Stimulated activated CD8-positive, alpha-beta memory T cell treated with anti-CD3 and anti-CD28 coated beads, Interleukin-15, amount 100 ng/mL, for 1 hour (primary cell): ENCODE measurements at regions not wholly inside any gene's neighbourhood (a gene's known extent, or its start where the extent isn't known, plus 50 kb on each side); places are given as distances from the start of the nearest gene placed in this dataset.
"Not testable (repeated sequence)": the region's sequence is repeated elsewhere in the genome, so short reads cannot be mapped to it uniquely, and the experiment has no call there.

ENCODE experiments used
- DNase-seq: peaks from one replicate; pipeline ENCODE4 v3.0.0-alpha.2; 2020; ENCODE audit warnings: low read depth

DNA sequence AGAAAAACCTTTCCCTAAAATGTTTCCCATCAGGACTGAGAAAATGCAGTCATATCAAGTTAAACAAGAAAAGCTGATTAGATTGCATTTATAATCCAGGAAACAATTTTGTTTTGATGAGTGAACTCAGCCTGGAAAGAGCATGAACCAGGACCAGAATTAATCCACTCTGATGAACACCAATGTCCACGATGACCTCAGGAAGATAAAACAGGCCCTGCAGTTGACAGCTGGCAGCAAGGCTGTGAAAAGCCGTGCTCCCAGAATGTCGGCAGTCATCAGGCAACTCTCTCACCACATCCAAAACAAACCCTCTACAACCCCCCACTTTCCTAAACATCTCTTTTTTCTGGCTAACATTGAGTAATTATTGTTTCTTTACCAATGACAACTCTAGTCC, 74.0 kb upstream of the PROKR2 start:
- no peak for DNase-seq

DNA sequence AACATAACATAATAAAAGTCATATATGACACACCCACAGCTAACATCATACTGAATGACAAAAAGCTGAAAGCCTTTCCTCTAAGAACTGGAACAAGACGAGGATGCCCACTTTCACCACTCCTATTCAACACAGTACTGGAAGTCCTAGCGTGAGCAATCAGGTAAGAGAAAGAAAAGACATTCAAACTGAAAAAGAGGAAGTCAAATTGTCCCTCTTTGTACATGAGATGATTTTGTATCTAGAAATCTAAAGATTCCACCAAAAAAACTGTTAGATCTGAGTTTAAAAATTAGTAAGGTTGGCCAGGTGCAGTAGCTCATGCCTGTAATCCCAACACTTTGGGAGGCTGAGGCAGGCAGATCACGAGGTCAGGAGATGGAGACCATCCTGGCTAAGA, 70.1 kb upstream of the PROKR2 start:
- DNase-seq = not testable (repeated sequence)

DNA sequence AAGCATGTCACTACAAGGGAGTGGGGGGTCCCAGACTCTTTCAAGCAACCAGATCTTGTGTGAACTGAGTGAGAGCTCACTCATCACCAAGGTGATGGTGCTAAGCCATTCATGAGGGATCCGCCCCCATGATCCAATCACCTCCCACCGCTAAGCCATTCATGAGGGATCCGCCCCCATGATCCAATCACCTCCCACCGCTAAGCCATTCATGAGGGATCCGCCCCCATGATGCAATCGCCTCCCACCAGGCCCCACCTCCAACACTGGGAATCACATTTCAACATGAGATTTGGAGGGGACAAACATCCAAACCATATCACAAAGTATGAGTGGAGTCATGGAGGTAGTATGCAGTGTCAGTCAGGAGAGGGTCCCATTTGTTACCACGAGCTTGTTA, 64.8 kb upstream of the PROKR2 start:
- not testable (repeated sequence) for DNase-seq

DNA sequence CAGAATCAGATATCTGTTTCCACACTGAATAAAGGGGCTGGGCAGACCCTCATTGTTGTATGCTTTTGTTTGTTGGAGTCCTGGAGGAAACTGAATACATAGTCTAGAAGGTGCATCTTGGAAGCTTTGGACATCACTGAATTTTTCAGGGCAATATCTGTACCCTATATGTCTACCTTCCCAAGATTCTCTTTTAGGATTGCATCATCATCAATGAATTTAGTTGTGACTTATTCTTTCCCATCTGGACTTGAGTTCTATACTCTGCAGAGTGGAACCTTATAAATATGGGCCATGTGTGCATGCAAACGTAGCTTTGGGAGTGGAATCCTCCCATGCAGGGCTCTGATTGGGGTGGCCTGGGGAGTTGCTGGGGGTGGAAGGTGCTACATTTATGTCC, 60.7 kb upstream of the PROKR2 start:
- no peak for DNase-seq

DNA sequence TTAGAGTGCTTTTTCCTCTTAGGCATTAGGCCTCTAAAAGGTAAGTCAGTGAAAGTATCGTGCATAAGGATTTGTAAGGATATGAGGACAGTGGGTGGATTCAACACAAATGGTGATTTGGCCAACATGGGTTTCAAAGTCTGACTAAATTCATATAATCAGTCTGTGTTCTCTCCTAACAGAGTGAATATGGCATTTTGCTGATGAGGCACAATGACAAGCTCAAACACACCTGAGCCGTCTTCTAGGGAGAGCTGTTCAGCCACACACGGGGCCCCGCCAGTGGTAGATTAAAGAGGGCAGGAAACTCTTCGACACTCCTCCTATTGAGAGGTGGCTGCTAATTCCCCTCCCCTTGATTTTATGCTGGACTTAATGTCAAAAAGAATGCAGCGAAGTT, 59.5 kb upstream of the PROKR2 start:
- DNase-seq = no peak

DNA sequence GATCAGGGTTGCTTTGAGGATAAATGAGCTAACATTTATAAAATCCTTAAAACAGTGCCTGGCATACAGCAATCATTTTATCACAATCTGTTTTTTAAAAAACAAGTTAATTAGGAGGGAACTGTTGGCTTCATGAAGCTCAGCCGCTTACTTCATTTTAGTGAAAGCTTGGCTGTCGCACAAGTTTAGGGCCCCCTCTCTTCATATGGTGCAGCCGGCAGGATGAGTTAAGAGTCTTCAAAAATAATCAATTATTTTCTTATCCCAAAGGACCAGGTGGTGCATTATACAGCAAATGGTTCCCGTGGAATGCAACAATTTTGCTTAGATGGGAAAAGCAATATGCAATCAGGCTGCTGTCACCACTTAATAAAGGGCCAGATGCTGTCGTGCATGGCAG, 57.4 kb upstream of the PROKR2 start:
- no peak for DNase-seq

DNA sequence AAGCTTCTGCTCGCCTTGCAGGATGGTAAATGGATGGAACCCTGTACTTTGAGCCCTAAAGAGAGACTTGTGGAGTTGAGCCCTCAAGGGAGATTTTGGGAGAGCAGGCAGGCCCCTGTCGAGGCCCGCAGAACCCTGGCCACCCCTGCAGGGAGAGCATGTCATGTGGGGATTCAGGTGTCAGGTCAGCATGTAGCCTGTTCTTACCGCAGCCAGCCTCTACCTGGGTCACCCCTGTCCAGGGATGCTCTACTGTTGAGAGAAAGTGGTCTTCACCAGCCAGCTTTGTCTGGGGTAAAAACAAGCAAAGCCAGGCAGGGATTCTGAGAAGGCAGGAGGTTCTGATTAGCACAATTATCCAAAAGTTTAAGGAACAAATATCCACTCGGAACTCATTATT, 55.6 kb upstream of the PROKR2 start:
- DNase-seq = no peak

DNA sequence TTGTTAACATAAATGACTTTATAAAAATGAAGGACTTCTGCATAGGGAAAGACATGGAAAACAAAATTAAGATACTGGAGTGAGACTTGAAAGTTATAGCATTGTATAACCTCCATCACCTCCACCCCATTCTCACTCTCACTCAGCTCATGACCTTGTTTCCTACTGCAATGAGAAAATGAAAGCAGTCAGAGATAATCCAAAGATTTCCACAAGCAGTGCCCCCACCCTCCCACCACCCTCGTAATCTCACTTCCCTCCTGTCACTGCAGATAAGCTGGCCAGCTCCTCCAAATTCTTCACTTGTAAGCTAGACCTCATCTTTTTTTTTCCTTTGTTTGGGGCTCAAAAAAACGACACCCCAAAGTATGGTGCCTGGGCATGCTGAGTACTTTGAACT, 52.9 kb upstream of the PROKR2 start:
- no peak for DNase-seq
